Ureter (tissue), 1 donor: ENCODE measurements at regions not wholly inside any gene's neighbourhood (a gene's known extent, or its start where the extent isn't known, plus 50 kb on each side); places are given as distances from the start of the nearest gene placed in this dataset.
"Not testable (repeated sequence)": the region's sequence is repeated elsewhere in the genome, so short reads cannot be mapped to it uniquely, and the experiment has no call there.

Experiments
- DNase-seq: peaks from one replicate; pipeline ENCODE4 v3.0.0-alpha.2; 2020; ENCODE audit warnings: low spot score
- donor health status: DM: yes; HTN: yes; CAD: no.

DNA sequence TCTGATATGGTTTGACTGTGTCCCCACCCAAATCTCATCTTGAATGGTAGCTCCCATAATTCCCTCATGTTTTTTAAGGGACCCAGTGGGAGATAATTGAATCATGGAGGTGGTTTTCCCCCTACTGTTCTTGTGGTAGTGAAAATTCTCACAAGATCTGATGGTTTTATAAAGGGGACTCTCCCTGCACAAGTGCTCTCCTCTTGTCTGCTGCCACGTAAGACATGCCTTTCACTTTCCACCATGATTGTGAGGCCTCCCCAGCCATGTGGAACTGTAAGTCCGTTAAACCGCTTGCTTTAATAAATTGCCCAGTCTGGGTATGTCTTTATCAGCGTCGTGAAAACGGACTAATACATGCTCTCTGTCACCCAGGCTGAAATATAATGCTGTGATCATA, 200.9 kb upstream of the SLIT2 start:
- no peak for DNase-seq

DNA sequence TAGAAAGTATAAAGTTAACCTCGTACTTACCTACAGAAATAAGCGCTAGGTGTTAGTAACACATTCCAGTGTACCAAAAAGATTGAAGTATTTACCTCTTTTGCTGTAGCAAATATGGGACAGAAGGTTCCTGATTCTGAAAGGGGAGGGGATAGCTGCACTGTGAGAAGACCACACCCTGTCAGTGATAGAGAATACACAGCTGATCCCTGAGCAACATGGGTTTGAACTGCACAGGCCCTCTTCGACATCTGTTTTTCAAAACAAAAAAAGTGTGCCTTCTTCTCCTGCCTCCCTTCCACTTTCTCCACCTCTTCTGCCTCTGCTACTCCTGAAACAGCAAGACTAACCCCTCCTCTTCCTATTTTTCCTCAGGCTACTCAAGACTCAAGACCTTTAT, 201.8 kb upstream of the SLIT2 start:
- no peak for DNase-seq

DNA sequence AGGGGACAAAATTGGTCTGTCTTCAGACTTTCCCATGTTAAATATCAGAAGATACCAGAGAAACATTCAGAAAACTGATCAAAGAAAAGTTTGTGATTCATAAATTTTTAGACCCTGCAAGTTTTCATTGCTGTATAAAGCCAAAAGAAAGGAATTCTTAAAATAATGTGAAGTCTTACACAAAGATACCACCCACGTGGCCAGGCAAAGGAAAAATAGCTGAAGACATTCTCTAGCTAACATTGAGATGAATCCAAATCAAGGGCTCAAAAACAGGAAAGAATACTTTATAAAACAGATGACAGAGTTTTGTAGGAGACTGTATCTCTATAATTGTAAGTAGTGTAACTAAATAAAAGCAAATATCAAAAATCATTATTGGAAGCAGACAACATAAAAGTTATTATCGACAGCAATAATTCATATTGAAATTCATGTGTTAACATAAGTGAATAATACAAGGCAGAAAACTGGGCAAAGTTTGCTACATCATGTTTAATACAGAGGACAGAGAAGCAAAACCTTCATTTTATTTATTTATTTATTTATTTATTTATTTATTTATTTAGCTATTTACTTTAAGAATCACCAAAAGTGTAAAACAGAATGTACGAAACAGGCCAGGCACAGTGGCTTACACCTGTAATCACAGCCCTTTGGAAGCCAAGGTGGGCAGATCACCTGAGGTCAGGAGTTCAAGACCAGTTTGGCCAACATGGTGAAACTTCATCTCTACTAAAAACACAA, 204.6 kb upstream of the SLIT2 start:
- no peak for DNase-seq

DNA sequence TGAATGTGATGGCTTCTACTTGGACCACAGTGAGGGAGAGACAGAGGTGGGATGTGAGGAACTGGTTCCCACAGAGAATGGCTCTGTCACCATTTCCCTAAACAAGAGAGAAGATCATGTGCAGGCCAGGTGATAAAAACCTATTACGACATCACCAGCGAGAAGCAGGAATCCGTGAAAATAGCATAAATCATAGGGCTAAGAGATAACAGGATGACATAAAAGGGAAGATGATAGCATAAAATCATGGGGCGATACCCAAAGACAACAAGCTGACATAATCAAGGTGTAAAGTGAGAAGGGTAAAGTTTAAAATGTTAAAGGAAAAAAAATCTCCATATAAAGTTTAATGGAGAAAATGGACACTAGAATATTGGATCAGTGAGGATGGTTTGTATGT, 205.5 kb upstream of the SLIT2 start:
- DNase-seq, result no peak

DNA sequence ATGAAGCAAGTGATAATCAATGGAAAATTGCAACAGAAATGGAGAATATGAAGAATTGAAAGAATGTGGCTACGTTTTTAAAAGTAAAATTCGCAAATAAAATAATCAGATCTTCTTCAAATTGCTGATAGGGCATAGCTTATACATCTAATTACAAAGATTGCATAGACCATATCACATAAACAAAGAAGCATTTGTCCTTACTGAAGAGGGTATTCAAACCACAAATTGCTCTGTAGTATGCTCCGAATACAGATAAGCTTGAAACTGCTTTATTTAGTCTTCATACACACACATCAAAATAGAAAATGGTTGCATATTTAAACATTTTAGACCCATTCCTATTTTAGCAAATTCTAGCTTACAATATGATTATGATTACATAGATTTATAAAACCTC, 206.7 kb upstream of the SLIT2 start:
- DNase-seq, result no peak

DNA sequence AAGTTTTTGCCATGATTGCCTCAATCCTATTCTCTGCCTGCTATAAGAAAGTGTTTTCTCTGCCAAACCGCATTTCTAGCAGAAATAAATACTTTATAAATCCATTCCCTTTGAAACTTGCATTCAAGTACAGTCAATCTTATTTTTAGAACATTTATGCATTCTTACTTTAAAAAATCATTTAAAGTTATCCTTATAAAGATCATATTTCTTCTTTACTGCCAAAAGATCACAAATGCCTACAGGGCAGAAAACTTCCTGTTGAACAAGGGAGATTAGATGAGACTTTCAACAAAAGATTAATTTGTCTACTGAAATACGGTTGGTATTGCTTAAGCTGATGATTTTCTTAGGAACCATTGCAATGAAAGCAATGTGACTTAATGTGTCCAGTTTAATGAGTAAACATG, 207.2 kb upstream of the SLIT2 start:
- DNase-seq, result no peak

DNA sequence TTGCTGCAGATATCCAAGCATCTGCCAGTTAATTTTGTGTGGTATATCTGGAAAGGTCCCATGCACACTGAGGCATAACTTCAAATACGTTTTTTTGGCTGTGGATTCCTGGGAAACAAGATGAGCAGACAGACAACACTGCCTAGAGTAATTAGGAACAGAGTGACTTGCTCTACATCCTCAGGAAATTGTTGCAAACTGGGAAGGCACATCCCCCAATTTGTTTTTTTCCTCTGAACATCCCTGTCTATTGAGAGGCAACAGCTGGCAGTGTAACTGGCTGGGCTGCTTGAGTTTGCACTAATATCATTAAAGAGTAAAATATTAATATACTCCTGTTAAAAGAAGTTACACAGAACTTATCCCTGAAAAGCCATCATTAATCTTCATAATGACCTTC, 207.7 kb upstream of the SLIT2 start:
- no peak for DNase-seq

DNA sequence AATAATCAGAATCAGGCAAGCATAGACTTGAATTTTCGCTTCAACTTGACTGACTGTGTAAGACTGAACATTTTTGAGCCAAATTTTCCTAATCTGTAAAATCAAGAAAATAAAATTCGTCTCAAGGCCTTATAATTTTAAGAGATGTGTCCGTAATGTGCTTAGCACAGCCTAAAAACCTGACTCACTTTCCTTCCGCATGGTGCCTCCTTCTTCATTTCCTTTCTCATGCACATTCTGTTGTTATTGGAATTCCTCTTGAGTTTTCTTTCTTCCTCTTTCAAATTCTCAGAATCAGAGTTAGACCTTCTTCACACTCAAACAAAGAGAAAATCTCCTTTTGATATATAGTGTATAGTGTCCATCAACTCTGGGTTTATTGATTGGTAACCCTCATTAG, 208.9 kb upstream of the SLIT2 start:
- no peak for DNase-seq

DNA sequence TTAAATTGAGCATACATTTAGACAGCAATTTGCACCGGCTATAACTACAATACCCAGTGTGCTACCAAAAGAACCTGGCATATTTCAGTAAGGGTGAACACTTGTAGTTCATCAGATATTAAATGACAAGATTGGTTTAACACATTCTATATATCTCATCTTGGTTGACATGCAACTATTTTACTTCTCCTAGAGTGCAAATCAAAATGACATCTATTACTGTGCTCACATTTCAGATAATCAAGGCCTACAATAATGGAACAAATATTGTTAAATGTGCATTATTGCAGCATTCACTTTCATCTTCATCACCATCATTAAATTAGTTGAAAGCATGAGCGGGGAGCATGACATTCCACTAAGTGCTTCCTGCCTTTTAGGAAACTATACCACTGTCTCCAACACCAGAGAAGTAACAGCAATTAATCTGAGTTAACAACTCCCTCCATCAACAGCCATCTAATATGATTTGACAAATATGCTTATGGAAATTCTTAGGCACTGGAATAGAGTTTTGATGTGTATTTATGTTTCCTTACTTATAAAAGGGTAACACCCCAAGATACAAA, 209.8 kb upstream of the SLIT2 start:
- DNase-seq, result no peak

DNA sequence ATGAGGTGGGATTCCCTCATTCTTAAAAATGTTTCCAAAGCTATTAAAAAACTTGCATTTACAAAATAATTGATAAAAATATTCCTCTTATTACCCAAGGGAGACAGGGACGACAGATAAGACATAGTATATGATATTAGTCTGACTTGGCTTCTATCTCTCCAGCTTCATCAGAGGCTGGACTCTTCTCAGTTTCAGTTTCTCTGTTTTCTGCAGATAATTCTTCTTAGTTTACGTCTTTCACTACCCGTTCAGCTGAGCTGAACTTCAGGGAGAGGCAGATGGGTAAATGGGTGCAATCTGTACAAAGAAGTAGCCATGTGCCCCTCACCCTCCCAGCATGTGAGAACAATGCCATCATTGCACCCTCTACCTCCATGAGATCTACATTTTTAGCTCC, 214.0 kb upstream of the SLIT2 start:
- no peak for DNase-seq

DNA sequence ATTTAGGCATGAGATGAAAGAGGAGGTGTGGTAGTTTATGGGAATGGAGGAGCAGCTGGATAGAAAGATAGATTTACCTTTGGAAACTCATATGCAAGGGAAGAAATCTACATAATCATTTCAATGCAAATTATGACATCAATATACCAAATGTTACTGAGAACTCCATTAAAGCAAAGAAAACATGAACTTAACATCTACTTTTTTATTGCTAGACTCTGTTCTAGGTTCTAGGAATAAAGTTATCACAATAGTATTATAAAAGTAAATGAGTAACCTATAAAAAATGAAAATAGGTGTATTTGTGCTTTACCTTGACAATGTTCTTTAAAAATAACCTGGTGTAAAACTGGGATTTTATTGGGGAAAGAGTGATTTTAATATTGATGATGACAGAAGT, 221.6 kb upstream of the SLIT2 start:
- DNase-seq, result no peak

DNA sequence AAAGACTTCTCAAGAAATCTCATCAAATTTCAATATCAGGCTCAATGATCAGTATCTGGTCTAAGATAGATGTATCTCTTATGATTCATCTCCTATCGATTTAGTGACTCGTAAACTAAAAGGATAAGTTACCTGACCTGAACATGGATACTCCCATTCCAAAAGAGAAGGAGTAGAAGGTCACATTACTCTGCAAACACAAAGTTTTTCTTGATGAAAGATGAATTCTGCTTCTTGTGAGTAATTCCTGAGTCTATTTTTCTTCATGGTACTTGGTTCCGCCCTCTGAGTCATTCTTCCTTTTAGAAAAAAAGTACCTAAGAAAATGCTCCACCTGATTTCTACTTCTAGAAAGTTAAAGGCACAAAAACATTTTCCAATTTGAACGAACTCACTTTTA, 223.1 kb upstream of the SLIT2 start:
- no peak for DNase-seq

DNA sequence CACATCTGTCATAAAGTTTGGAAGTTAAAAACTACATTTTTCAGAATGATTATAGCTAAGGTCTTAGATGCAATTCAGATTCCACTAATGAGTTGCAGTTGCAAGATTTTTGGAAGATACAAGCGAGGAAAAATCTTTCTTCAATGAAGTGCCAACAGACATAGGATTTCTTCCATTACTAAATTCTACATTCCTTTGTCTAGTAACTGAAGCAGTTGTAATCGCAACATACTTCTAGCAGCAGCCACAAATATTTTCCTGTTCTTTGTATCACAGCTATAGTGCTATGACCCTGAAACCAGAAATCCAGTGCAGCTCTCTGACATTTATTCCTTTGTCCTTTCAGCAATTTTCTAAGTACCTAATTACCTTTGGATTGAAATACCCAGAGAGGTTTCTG, 225.2 kb upstream of the SLIT2 start:
- no peak for DNase-seq

DNA sequence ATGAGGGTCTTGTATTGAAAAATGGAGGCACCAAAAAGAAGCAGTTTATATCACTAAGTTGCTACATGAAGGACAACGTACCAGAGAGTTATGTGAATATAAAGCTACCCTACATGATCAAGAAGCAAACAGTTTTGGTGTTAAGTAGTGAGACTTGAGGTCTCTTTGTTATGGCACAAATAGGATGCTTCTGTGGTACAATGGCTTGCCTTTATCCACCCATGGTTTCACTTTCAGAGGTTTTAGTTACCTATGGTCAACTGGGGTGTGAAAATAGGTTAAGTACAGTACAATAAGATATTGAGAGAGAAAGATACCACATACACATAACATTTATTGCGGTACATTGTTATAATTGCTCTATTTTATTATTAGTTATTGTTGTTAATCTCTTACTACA, 229.2 kb upstream of the SLIT2 start:
- DNase-seq, result no peak

DNA sequence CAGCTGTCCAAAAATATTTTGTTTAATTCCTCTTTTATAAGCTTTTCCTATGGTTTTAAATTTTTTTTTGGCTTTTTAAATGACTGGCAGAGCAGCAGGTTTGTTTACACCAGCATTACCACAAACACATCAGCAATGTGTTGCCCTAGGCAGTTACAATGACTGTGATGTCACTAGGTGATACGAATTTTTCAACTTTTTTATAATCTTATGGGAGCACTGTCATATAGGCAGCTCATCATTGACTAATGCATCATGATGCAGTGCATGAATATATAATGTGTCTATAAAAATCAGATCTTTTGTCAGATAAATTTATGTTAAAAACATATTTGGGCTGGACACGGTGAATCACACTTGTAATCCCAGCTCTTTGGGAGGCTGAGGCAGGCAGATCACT, 231.6 kb upstream of the SLIT2 start:
- no peak for DNase-seq

DNA sequence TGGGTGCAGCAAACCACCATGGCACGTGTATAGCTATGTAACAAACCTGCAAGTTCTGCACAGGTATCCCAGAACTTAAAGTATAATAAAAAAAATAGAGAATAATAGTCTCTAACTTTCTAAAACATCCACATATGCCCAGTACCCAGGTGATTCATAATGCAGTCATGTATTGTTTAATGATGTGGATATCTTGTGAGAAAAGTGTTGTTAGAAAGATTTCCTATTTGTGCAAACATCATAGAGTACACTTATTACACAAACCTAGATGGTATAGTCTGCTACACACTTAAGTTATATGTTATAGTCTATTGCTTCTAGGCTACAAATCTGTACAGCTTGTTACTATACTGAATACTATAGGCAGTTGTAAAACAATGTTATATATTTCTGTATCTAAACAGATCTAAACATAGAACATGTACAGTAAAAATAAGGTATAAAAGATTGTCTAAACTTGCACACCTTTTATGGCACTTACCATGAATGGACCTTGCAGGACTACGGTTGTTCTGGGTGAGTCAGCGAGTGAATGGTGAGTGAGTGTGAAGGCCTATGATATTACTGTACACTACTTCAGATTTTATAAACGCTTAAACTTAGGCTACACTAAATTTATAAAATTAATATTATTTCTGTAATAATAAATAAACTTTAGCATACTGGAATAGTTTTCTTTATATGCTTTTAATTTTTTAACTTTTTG, 232.2 kb upstream of the SLIT2 start:
- no peak for DNase-seq

DNA sequence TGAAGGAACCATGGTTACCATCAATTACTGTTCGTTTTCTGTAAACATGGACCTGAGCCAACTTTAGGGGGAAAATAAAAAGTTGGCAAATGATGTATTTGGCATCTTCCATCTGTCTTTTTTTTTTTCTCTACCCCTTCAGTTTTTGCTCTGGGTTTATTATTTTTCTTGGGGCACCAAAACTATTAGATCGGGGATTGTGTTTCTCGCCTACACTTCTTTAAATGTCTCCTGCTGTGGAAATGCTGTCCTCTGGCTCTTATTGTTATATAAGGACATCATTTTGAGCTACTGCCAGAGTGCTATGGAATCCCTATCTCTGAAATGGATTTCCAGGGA, 234.0 kb upstream of the SLIT2 start:
- DNase-seq, result no peak

DNA sequence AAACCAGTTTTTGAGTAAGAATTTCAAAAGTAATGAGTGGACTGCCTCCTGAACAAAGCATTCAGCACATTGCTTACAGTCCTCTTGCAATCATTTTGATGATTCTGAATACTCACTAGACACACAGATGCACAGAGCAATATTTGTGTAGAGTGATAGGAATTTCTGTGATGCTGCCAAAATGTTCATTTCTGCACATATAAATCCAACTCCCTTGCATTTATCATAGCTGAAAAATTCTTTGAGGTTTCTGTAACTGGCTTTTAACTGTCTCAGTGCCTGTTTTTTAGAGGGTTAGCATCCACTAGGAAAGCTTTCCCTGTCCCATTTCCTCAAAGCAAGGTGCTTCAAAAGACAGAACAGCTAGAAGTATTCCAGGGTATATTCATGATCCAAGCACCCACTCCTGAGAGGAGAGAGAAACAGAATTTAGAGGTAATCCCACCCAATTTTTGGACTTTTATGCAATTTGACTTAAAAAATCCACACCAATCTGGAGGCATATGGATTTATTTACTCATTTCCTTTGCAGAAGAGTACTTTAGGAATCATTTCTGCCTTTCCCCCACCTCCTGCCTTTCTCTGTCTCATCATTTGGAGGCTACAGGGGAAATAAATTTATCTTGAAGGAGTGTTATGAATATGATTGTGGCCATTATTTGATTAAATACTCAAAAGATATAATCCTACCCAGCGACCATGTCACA, 234.5 kb upstream of the SLIT2 start:
- no peak for DNase-seq

DNA sequence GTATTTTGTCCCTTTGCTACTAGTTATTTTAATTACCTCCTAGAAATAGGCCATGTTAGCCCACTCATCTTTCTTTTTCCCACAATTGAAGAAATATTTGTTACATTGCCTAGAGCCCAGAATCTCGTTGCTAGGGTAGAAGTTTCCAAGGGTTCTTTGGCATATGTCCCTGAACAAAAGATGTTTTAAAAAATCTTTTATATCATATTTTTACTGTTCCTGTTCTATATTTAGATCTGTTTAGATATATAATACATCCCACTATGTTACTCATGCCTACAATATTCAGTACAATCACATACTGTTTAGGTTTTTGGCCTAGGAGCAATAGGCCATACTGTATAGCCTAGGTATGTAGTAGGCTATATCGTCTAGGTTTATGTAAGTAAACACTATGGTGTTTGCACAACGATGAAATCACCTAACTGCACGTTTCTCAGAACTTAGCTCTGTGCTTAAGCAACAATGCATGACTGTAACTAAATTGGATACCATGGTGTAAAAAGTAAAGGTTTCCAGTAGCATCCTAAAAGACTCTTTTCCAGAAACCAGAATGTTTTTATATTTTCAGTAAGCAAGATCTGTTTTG, 236.0 kb upstream of the SLIT2 start:
- DNase-seq, result no peak

DNA sequence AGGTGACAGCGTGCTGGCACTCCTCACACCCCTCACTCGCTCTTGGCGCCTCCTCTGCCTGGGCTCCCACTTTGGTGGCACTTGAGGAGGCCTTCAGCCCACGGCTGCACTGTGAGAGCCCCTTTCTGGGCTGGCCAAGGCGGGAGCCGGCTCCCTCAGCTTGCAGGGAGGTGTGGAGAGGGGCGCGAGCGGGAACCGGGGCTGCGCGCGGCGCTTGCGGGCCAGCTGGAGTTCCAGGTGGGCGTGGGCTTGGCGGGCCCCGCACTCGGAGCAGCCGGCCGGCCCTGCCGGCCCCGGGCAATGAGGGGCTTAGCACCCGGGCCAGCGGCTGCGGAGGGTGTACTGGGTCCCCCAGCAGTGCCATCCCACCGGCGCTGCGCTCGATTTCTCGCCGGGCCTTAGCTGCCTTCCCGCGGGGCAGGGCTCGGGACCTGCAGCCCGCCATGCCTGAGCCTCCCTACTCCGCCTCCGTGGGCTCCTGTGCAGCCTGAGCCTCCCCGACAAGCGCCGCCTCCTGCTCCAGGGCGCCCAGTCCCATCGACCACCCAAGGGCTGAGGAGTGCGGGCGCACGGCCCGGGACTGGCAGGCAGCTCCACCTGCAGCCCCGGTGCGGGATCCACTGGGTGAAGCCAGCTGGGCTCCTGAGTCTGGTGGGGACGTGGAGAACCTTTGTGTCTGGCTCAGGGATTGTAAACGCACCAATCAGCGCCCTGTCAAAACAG, 247.7 kb upstream of the SLIT2 start:
- DNase-seq, result not testable (repeated sequence)

DNA sequence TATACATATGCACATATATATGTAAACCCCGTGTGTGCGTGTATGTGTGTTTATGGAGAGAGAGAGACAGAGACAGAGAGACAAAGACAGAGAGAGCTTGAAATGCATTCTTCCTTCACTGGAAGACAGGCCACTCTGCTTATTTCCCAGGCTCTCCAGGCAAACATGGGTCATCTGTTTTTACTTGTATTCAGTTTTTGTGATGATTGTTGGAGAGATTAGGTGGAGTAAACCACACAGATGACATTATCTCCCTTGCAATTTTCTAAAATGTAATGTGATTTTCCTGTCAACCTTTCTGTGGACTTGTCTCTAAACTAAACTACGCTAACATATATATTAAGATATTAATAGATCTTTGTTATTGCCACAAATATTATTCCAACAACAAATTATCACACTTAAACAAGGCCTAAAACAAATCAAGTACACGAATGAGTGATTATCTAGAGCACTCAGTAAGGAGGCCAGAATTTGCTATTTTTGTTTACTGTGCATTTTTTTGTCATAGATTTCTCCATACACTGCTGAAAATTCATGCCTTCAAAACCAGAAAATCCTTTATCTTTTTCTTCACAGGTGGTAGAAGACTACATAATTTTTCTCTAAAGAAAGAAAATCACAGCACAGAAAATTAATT, 251.8 kb upstream of the SLIT2 start:
- no peak for DNase-seq
